ENCODE measurements at regions not wholly inside any gene's neighbourhood (a gene's known extent, or its start where the extent isn't known, plus 50 kb on each side); places are given as distances from the start of the nearest gene placed in this dataset.

GRCh38 chr1:96466842-96467241, 254.7 kb upstream of the PTBP2 start:
- TF ChIP-seq EZH2 (IDR thresholded peaks at IDR 0.05; ENCODE audit: low read depth) (no peak), CTCF (conservative IDR thresholded peaks at IDR 0.05) (no peak)

All from PC-9 (cell line).